ENCODE measurements at regions not wholly inside any gene's neighbourhood (a gene's known extent, or its start where the extent isn't known, plus 50 kb on each side); places are given as distances from the start of the nearest gene placed in this dataset.

- no peak for DNase-seq (ENCODE audit: low spot score)
- TF ChIP-seq CTCF (IDR thresholded peaks at IDR 0.05; ENCODE audit: extremely low read depth, missing control alignments), result no peak
Observed at GRCh38 chr2:2597712-2598111, 266.6 kb upstream of the MYT1L start.

DNA sequence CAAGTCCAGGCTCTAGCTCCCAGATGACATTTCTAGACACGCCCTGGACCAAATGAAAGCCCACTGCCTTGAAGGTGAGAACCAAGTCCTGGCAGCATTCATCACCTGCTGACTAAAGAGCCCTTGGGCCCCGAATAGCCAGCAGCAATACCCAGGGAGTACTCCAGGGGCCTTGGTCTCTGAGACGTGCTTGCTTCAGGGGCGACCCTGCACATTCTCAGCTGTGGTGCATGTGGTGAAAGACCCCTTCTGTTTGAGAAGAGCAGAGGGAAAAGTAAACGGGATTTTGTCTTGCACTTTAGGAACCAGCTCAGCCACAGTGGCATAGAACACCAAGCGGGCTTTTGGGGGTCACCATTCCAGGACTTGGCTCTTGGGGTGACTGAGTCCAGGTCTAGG, 260.5 kb upstream of the MYT1L start:
- no peak for DNase-seq (ENCODE audit: low spot score)
- no peak for TF ChIP-seq CTCF (IDR thresholded peaks at IDR 0.05; ENCODE audit: extremely low read depth, missing control alignments)

GRCh38 chr2:2590841-2591541, 259.9 kb upstream of the MYT1L start:
- TF ChIP-seq CTCF (IDR thresholded peaks at IDR 0.05; ENCODE audit: extremely low read depth, missing control alignments), result no peak
- DNase-seq (ENCODE audit: low spot score), result no peak

DNA sequence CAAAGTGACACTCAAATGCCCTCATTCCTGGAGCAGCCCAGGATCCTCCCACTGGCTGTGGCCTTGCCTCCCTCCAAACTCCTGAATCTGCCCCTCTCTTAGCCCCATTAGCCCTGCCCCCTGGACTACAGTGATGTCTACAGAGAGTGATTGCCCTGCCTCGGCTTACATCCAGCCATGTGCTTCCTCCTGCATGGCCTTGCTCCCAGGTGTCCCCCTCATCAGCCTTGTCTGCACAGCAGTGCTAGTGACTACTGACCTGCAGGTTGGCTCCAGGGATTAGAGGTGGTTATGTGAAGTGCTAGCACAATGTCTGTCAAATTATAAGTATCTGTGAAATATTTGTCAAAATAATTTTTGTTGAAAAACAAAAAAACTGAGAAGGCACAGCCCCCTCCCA, 259.1 kb upstream of the MYT1L start:
- TF ChIP-seq CTCF (IDR thresholded peaks at IDR 0.05; ENCODE audit: extremely low read depth, missing control alignments), result no peak
- no peak for DNase-seq (ENCODE audit: low spot score)

GRCh38 chr2:2588777-2589176, 257.7 kb upstream of the MYT1L start:
- no peak for DNase-seq (ENCODE audit: low spot score)
- no peak for TF ChIP-seq CTCF (IDR thresholded peaks at IDR 0.05; ENCODE audit: extremely low read depth, missing control alignments)

DNA sequence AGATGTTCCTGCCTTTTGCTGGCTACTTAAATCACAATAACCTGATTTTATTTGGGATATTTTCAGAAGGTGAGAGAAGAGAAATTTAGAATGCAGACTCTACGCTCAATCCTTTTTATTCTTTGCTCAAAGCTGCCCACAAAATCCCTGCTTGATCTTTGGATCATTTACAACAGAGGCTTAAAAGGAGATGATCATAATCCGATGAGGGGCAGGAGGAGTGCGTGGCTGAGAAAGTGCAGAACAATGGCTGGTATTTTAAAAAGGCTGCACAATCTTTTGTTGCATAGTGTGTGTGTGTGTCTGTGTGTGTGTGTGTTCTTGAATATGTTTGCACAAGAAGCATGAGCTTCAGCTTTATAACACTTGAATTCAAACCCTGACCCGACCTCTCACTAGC, 256.3 kb upstream of the MYT1L start:
- DNase-seq (ENCODE audit: low spot score), result no peak
- no peak for TF ChIP-seq CTCF (IDR thresholded peaks at IDR 0.05; ENCODE audit: extremely low read depth, missing control alignments)

GRCh38 chr2:2586931-2587330, 255.9 kb upstream of the MYT1L start:
- no peak for TF ChIP-seq CTCF (IDR thresholded peaks at IDR 0.05; ENCODE audit: extremely low read depth, missing control alignments)
- DNase-seq (ENCODE audit: low spot score), result no peak
